NCI-H524 (cell line): ENCODE measurements at regions not wholly inside any gene's neighbourhood (a gene's known extent, or its start where the extent isn't known, plus 50 kb on each side); places are given as distances from the start of the nearest gene placed in this dataset.

Source experiments
- DNase-seq, 2 experiments: peaks; one replicate each; lab custom pipeline; 2025; lab: John Stamatoyannopoulos, UW

DNA sequence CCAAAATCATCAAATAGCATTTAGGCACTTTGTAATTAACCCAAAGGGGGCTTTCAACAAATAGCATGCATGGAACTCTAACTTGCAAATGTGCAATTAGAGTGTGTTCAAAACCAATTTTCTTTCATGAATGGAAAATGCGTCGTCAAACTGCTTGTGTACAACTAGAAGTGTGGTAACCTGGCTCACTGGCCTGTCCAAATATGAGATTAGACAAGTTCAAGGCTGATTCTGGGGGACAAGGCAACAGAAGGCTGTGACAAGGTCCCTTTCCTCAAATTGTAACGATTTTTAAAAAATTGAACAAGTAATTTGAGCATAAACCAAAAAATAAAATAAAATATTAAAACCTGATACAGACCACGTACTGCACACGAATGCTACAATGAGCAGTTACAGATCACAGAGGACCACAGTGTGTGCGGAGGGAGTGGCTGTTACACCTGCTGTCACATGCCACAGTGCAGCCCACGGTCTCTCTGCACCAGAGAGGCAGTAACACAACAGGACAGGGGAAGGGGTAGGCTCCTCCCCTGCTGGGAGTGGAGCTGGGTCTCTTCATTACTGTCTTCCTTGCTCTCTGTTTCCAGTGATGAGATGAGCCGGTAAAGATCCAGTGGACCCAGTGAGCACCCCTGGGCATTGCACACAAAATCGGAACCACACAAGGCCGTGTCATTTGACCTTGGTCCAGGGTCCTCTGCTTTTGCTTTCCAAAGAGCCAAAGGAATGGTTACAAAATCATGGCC, 252.2 kb upstream of the PDE10A start:
- DNase-seq, result no peak

DNA sequence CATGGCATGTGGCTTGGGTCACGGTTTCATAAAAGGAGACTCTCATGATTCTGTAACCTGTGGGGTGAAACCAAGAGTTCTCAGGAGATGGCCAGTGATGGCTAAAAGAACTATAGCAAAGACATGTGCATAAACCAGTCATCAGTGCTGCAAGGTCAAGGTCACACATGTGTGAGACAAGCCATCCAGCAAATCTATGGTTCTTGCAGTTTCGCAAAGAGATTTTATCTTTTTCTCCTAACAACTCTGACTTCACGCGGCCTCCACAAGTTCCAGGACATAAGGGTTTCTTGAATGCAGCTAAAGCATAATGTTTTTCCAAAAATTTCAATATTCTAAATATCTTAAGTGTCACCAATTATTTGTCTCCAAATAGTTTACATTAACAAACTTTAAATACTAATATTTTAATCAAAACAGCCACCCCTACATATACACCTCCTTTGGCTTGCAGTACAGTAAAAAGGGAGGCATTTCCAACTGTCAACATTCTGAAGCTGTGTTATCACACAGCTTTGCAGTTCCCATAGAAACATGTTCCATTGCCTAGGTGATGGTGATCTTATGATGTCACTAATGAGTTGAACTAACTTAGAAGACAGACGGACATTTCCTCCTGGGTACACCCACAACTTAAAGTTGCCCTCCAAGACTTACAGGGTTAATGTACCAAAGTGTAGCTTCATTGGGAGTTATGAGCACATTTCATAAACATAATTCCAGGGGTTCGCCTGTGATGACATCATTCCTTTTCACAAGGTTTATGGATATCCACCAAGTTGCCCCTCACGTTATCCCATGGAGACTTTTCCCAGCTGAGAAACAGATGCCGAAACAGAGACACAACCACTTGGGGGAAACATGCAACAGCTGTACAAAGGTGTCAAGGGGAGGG, 250.9 kb upstream of the PDE10A start:
- DNase-seq, result no peak

DNA sequence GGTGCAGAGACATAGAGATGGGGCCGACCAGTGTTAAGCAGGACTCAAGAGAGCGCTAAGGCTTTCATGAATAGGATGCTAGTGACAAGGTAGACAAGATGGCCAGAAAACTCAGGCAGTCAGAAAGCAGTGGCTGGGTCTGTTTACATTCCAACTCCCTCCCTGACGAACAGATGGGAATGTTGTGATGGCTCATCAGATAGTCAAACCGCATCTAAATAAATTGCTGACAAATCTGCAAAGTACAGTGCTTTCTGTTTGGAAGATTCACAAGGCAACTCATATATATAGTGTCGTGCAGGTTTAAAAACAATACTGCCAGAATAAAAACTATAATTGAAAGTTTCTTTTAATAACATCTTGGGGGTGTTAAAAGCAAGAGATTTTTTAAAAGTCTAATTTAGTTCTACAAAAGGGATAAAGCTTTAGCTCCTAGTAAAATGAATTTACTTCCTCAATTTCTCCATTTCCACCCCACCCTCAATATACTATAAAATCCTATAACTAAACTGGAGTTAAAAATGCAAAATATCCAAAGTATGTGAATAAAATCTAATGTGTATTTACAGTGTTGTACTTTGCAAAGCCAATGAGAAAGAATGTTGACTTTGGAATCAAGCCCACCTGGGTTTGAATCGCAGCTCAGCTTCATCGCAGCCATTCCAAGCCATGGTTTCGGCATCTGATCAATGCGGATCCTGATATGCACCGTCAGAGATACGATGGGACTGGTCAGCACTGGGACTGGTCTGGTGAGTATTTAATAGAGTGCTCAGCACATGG, 247.3 kb upstream of the PDE10A start:
- no peak for DNase-seq

DNA sequence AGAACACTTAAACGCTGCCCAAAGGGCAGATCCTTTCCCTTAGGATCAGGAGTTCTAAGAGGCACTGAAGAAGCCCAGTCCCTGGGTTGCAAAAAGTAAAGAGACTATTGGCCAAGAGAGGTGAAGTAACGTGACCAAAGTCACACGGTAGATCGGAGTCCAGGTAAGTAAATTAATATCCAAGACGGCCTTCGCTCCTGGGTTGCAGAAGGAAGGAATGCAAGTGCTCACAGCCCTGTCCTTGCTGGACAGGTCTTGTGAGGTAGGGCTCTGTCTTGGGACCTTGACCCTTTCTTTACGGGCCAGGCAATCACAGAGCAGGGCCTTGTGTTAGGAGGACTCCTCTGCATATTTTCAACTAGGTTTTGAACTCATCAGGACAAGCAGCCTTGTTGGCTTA, 243.7 kb upstream of the PDE10A start:
- no peak for DNase-seq

DNA sequence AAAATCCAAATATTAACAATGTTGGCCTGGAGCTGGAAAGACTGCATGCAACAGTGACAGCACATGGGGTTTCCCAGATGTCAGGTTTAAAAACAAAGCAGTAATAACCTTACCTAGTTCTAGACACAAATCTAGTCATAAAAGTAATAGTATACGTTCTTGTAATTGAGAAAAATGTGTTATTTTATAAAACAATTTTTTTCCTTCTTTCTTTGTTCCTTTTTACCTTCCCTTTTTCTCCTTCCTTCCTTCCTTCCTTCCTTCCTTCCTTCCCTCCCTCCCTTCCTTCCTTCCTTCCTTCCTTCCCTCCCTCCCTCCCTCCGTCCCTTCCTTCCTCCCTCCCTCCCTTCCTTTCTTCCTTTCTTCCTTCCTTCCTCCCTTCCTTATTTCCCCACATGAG, 242.7 kb upstream of the PDE10A start:
- no peak for DNase-seq

DNA sequence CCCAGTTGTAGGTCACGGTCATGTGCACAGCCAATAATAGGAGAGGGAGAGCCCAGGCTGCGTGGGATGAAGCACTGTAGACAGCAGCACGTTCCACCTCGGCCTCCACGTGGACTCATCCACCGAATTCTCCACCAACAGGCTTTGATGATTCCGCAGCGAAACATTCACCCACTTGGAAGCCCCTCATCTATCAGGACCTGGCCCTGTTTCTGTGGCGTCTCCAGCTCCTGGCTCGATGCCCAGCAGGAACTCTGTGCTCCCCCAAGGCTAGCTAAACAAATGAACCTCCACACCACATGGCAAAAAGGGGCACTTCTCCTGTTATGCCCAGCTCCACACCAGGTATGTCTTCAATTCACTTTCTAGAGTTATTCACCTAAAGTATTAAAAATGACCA, 237.9 kb upstream of the PDE10A start:
- no peak for DNase-seq

DNA sequence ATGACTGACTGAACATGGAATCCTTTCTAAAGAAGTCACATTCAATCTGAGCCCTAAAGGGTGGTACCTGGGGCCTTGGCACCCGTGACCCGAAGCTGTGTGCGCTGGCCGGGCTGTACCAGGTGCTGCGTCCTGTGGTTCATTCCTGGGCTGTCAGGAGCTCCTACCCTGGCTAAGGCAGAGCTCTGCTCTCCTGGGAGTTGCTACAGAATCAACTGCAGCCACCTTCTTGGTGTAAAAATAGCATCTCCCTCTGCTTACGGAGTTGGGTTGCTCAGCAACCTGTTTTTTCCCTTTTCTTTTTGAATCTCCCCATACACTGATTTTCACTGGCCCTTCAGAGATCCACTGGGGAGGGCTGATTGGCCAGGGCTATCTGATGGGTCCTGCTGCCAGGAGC, 236.6 kb upstream of the PDE10A start:
- DNase-seq, result no peak

DNA sequence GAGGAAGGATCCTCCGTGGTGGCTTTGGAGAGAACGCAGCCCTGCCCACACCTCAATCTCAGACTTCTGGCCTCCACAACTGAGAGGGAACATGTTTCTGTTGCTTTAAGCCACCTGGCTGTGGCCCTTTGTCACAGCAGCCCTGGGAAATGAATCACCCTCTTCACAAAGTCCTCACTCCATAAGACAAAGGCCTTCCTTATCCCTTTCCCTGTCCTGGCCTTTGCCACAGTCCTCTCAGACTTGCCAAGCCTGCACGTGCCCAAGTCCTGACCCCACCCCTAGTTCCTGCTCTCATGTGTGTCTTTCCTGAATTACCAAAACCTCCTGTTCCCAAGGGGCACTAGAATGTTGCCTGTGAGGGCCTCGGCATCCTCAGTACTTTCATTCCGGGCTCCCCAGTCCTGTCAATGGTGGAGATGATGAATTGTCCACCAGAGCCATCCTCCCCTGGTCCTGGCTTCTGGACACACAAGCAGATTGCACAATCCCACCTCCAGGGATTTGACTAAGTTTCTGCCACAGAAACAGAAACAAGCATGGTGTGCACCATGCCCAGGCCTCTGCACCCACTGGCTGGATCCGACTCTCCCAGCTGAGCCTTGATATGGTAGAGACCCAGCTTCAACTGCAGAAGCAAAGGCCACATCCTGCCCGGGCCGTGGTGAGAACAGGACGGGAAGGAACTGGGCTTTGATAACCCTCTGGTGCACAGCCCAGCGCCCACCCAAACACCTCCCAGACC, 232.6 kb upstream of the PDE10A start:
- no peak for DNase-seq

DNA sequence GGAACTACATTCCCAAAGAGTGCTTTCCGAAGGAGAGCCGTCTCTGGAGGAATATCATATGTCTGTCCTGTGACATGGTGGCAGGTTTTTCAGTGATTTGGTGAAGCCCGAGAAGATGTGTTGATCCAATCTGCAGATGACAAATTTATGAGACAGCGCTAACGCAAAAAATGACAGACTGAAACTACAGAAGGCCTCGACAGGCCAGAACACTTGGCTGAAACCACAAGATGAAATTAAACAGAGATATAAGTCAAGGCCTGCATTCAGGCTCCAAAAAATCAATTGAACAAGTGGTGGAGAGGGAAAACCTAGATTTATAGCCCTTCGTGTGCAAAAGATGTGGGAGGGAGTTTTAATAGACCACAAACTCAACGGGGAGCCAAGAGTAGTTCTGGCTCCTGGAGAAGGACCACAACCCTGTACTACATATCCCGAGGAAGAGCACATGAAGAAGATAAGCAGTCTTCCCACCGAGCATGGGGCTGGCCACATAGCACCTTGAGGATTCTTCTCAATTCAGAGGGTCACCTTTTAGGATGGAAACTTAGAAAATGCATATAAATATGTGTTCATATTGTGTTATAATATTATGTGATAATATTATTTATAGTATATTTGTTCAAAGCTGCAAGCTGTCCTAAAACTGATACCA, 231.3 kb upstream of the PDE10A start:
- DNase-seq, result no peak

DNA sequence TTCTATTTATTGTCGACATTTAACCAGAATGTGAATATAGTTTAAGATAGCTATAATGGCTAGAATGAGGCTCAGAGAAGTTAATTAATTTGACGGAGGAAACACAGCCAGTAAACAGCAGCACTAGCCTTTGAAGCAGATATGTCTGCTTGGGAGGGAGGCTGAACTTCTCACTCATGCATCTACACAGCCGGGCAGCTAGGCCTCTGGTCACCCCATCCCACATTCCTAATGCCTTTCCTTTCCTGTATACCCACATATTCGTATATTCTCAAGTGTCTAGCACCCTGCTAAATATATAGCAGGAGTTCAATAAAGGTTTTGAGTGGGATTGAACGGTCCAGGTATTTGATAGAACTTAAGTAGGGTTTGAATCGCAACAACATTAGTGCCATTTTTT, 230.4 kb upstream of the PDE10A start:
- DNase-seq, result no peak

DNA sequence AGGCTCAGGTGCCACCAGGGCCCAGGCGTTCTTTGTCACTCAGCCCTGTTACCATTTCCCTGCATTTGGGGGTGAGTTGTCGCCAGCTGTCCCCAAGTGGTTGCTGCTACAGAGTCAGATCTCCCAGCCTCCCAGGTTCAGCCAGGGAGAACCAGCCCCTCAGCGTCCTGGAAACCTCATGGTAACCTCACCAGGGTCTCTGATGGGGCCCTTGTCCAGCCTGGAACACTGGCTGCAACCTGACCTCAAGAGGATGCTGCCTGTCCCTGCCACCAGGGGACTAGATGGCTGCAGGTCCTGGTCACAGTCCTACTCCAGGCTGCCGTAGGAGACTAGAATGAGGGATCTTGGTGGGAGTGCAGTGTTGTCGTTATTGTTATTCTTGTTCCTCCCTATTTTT, 228.3 kb upstream of the PDE10A start:
- no peak for DNase-seq

DNA sequence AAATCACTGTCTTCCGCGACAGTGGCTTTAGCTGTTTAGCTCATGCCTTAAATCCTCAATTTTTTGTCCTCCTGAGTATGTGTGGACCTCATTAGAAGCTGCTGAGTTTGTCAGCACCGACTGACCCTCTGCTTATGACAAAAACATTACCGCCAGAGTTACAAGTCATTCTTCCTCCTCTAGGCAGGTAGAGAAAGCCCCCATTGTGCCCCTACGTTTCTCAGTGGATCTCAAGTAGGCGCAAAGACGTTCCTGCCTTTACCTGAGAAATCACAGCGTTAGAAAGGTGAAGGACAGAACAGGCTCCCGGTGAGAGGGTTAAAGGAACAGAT, 227.3 kb upstream of the PDE10A start:
- no peak for DNase-seq

DNA sequence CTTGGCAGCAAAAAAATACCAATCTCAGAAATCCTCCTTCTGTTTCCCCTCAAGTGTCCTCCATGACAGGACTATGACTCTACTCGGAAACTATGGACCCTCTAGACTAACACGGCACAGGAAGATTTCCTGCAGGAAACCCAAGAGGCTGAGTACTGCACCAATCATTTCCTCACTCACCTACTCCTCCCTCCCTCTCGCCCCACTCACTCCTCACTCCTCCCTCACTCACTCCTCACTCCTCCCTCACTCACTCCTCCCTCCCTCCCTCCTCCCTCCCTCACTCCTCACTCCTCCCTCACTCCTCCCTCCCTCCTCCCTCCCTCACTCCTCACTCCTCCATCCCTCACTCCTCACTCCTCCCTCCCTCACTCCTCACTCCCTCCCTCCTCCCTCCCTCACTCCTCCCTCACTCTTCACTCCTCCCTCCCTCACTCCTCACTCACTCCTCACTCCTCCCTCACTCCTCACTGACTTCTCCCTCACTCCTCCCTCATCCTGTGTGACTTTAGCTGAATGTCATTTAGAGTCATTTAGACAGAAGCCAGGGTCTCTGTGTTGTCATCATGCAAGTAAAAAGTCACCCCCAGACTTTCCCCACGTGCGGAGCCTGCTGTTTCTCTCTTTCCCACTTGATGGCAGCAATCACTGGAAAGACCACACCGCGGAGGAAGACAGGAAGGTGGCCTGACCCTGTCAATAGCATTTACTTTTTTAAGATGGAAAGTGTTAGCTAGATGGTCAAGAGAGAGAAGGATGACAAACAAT, 226.8 kb upstream of the PDE10A start:
- DNase-seq, result peak; percentile 10 to 59

DNA sequence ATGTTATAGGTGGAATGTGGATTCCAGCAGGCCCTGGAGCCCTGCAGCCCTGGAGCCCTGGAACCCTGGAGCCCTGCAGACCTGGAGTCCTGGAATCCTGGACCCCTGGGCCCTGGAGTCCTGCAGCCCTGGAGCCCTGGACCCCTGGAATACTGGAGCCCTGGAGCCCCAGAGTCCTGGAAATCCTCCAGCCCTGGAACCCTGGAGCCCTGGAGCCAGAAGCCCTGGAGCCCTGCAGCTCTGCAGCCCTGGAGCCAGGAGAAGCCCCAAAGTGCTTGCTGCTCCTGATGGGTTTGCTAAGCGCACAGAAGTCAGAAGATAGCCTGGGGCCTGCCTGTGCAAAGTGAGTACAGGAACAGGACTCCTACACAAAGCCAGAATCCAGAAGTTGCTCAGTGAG, 223.1 kb upstream of the PDE10A start:
- DNase-seq, result no peak

DNA sequence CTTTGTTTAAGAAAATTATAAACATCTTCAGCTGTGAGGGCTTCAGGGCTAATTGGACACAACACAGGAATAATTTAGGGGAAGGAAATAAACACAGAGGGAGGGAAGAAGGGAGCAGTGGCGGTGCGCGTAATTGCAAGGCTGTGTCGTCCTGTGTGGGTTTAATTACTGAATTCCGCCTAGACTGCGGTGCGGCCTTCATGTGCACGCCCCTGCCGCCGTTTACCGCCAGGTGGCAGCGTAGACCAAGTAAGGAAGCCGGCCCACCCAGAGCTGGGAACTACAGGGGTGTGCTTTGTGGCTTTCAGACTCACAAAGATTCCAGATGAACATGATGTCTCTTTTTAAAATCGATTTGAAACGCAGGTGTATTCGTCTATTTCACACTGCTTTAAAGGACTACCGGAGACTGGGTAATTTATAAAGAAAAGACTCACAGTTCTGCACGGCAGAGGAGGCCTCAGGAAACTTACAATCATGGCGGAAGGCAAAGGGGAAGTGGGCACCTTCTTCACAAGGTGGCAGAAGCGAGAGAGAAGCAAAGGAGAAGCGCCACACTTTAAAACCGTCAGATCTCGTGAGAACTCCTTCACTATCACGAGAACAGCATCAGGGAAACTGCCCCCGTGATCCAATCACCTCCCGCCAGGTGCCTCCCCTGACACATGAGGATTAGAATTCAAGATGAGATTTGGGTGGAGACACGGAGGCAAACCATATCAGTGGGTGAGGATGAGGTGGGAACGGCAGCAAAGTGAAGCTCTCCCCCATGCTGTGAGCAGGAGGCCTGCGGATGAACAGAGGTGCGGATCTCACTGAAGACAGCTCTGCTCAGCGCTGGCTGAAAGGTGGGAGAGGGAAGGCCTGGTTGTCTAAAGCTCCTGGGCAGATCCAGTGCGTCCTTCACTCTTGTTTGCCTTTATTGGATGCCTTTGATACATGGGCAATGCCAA, 222.0 kb upstream of the PDE10A start:
- peak; percentile 64 to 84 for DNase-seq

DNA sequence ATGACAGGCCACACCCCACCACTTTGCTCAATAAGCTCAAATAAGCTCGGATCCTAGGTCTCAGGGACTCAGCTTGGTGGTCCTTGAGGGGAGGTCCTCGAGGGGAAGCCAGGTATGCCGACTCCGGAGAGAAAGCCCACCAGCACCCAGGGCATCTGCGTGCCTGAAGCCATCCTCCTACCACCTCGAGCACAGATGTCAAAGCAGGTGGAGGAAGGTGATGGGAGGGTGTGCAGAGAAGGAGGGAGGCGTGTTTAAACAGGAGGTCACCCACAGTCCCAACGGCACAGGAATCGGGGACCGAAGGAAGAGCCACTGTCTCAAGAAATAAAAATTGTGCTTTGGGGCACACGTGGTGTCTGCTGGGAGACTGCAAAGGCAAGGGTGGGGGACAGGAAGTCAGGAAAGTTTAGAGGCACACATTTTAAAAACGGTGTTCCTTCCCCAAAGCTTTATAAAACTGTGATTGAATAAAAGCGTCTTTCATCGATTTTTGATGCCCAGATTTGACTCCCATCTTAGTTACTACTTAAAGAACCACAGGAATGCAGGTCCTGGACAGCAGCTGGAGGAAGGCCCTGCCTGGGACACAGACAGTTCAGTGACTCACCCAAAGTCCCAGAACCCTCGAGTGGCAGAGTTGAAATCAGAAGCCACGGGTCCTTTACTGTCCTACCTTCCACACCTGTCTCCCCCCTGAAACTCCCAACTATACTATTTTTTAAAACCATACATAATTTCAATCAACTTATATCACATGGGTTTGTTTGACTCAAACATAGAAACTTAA, 221.0 kb upstream of the PDE10A start:
- DNase-seq, result no peak

DNA sequence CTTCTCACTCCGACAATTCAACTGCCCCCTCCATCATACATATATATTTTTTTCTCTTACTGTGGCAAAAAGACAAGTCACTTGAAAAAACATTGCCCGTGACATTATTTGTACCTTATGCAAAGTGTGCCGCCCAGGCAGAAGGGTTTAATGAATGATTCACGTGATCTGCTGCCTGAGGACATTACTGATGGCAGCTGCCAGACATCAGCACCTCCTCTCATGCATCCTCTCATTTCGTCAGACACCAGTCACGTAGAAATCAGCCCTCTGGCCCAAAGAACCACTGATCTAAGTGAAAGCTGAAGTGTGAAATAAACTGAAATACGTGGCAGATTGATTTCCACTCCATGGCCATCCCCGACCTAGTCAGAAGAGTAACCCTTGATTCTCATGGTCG, 218.8 kb upstream of the PDE10A start:
- no peak for DNase-seq

DNA sequence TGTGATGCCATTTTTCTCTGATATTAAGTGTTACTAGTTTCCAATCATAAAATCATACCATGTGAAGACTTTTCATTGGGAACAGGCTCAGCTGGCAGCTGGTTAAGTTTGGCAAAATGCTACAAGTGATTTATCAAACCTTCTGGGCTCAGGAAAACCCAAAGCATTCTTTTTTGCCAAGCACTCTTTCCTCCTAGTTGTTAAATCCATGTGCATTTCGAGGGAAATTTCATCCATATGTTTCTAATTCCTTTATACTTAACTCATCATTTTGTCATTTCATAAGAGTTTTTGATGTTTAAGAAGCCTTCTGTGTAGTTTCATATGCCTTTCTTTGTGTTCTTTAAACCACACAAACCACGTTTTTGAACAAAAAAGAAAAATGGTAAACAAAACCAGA, 217.6 kb upstream of the PDE10A start:
- DNase-seq, result no peak

DNA sequence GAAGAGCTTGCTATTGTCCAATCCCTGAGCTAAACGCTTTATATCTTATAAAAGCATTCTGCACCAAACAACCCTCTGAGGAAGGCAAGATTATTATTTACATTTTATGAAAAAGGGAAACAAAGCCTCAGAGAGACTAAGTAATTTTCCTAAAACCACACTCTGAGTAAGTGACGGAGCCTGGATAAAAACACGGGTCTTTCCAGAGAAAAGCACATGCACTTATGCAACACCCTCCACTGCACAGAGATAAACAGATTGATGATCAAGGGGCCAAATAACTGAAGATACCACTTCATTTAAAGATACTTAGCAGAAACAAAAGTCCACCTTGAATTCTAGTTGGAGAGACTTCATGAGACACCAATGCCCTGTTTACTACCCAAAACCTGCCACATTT, 214.7 kb upstream of the PDE10A start:
- DNase-seq, result no peak
